ENCODE measurements at regions not wholly inside any gene's neighbourhood (a gene's known extent, or its start where the extent isn't known, plus 50 kb on each side); places are given as distances from the start of the nearest gene placed in this dataset.

- no peak overlapping the region for H3K4me3 ChIP-seq (ENCODE audit: low read depth, low read length)
- DNase-seq (ENCODE audit: low read depth) = no peak
- TF ChIP-seq CTCF (IDR thresholded peaks at IDR 0.05; ENCODE audit: low read depth, low read length, missing control alignments) = no peak
Observed at GRCh38 chr3:102662498-102662772, 227.6 kb downstream of the ZPLD1 start.

GRCh38 chr3:102664126-102664525 lies 229.3 kb downstream of the ZPLD1 start:
- DNase-seq (ENCODE audit: low read depth) = no peak
- TF ChIP-seq CTCF (IDR thresholded peaks at IDR 0.05; ENCODE audit: low read depth, low read length, missing control alignments) = no peak
- no peak overlapping the region for H3K4me3 ChIP-seq (ENCODE audit: low read depth, low read length)

- no peak for TF ChIP-seq CTCF (IDR thresholded peaks at IDR 0.05; ENCODE audit: low read depth, low read length, missing control alignments)
- DNase-seq (ENCODE audit: low read depth) = no peak
- H3K4me3 ChIP-seq (ENCODE audit: low read depth, low read length) = no peak overlapping the region
Observed at GRCh38 chr3:102665183-102665582, 230.4 kb downstream of the ZPLD1 start.

GRCh38 chr3:102668247-102668646 lies 233.4 kb downstream of the ZPLD1 start:
- no peak overlapping the region for H3K4me3 ChIP-seq (ENCODE audit: low read depth, low read length)
- no peak for DNase-seq (ENCODE audit: low read depth)
- no peak for TF ChIP-seq CTCF (IDR thresholded peaks at IDR 0.05; ENCODE audit: low read depth, low read length, missing control alignments)

GRCh38 chr3:102670986-102671385 lies 236.2 kb downstream of the ZPLD1 start:
- DNase-seq (ENCODE audit: low read depth) = no peak

GRCh38 chr3:102672305-102672704 lies 237.5 kb downstream of the ZPLD1 start:
- no peak for DNase-seq (ENCODE audit: low read depth)
- no peak for TF ChIP-seq CTCF (IDR thresholded peaks at IDR 0.05; ENCODE audit: low read depth, low read length, missing control alignments)
- H3K4me3 ChIP-seq (ENCODE audit: low read depth, low read length) = no peak overlapping the region

More at GRCh38 chr3:102670986-102671385, 236.2 kb downstream of the ZPLD1 start:
- H3K4me3 ChIP-seq (ENCODE audit: low read depth, low read length) = no peak overlapping the region
- no peak for TF ChIP-seq CTCF (IDR thresholded peaks at IDR 0.05; ENCODE audit: low read depth, low read length, missing control alignments)

- peak; percentile 10 for DNase-seq (ENCODE audit: low read depth)
- no peak overlapping the region for H3K4me3 ChIP-seq (ENCODE audit: low read depth, low read length)
- TF ChIP-seq CTCF (IDR thresholded peaks at IDR 0.05; ENCODE audit: low read depth, low read length, missing control alignments) = peak; percentile 81
Observed at GRCh38 chr3:102673271-102674115, 238.7 kb downstream of the ZPLD1 start.

All from GM12864 (cell line).